Loucy (cell line): ENCODE measurements at regions not wholly inside any gene's neighbourhood (a gene's known extent, or its start where the extent isn't known, plus 50 kb on each side); places are given as distances from the start of the nearest gene placed in this dataset.

Source experiments
- CTCF ChIP-seq: fragments of 200-600 bp; sonication (generic); conservative IDR thresholded peaks from 2 replicates; pipeline ENCODE4 v1.5.1; 2014; ENCODE audit warnings: mild to moderate bottlenecking, antibody characterized with exemption, low read length
- EZH2phosphoT487 ChIP-seq: fragments of 200-600 bp; IDR thresholded peaks from 2 replicates; pipeline ENCODE4 v1.6.1; 2018; ENCODE audit warnings: antibody characterized with exemption, mild to moderate bottlenecking, moderate library complexity, borderline replicate concordance

GRCh38 chr4:144411700-144412099 lies 234.3 kb upstream of the HHIP start:
- TF ChIP-seq CTCF, result no peak
- TF ChIP-seq EZH2phosphoT487, result no peak
